GM21717 (cell line): ENCODE measurements at regions not wholly inside any gene's neighbourhood (a gene's known extent, or its start where the extent isn't known, plus 50 kb on each side); places are given as distances from the start of the nearest gene placed in this dataset.
"Not testable (repeated sequence)": the region's sequence is repeated elsewhere in the genome, so short reads cannot be mapped to it uniquely, and the experiment has no call there.

Experiments
- ATAC-seq: cut with Tn5 transposase; IDR thresholded peaks from one replicate; pipeline ENCODE4 v1.9.1; 2021; ENCODE audit warnings: mild to moderate bottlenecking, moderate library complexity; ENCODE audit not compliant: unreplicated experiment

- ATAC-seq, result no peak
Observed at GRCh38 chr4:67333664-67334063, 211.6 kb downstream of the CENPC start.

- no peak for ATAC-seq
Observed at GRCh38 chr4:67332627-67333026, 212.7 kb downstream of the CENPC start.

GRCh38 chr4:67328393-67328792 lies 216.9 kb downstream of the CENPC start:
- no peak for ATAC-seq

GRCh38 chr4:67328018-67328278 lies 217.4 kb downstream of the CENPC start:
- ATAC-seq, result no peak

GRCh38 chr4:67327245-67328017 lies 217.9 kb downstream of the CENPC start:
- peak; percentile 99 for ATAC-seq

GRCh38 chr4:67325791-67326190 lies 219.5 kb downstream of the CENPC start:
- ATAC-seq, result no peak

- no peak for ATAC-seq
Observed at GRCh38 chr4:67320645-67321044, 224.7 kb downstream of the CENPC start.

GRCh38 chr4:67319607-67320006 lies 225.7 kb downstream of the CENPC start:
- not testable (repeated sequence) for ATAC-seq

- ATAC-seq, result not testable (repeated sequence)
Observed at GRCh38 chr4:67300497-67301185, 244.7 kb downstream of the CENPC start.

- no peak for ATAC-seq
Observed at GRCh38 chr4:67292636-67293035, 252.7 kb downstream of the CENPC start.

GRCh38 chr4:67292045-67292444 lies 253.3 kb downstream of the CENPC start:
- no peak for ATAC-seq

- ATAC-seq, result no peak
Observed at GRCh38 chr4:67291644-67292043, 253.7 kb downstream of the CENPC start.

GRCh38 chr4:67288964-67289363 lies 256.3 kb downstream of the CENPC start:
- ATAC-seq, result peak; percentile 77

GRCh38 chr4:67286724-67287123 lies 258.6 kb downstream of the CENPC start:
- no peak for ATAC-seq

GRCh38 chr4:67282749-67283148 lies 262.6 kb downstream of the CENPC start:
- no peak for ATAC-seq

- ATAC-seq, result no peak
Observed at GRCh38 chr4:67275179-67275750, 270.0 kb downstream of the CENPC start.

- not testable (repeated sequence) for ATAC-seq
Observed at GRCh38 chr4:67274671-67275070, 270.6 kb downstream of the CENPC start.

GRCh38 chr4:67273666-67274065 lies 271.6 kb downstream of the CENPC start:
- ATAC-seq, result no peak

GRCh38 chr4:67261971-67262370 lies 283.3 kb downstream of the CENPC start:
- no peak for ATAC-seq

GRCh38 chr4:67256388-67257043 lies 288.8 kb downstream of the CENPC start:
- no peak for ATAC-seq

GRCh38 chr4:67250131-67250896 lies 295.0 kb downstream of the CENPC start:
- ATAC-seq, result no peak
